HT1080 (cell line): ENCODE measurements at regions not wholly inside any gene's neighbourhood (a gene's known extent, or its start where the extent isn't known, plus 50 kb on each side); places are given as distances from the start of the nearest gene placed in this dataset.
A peak's percentile ranks its signal among the peaks of the same experiment; 100 is the strongest.
"Not testable (repeated sequence)": the region's sequence is repeated elsewhere in the genome, so short reads cannot be mapped to it uniquely, and the experiment has no call there.

Experiments
- DNase-seq: peaks from one replicate; pipeline ENCODE4 v3.0.0-alpha.2; 2015; ENCODE audit warnings: low read depth

DNA sequence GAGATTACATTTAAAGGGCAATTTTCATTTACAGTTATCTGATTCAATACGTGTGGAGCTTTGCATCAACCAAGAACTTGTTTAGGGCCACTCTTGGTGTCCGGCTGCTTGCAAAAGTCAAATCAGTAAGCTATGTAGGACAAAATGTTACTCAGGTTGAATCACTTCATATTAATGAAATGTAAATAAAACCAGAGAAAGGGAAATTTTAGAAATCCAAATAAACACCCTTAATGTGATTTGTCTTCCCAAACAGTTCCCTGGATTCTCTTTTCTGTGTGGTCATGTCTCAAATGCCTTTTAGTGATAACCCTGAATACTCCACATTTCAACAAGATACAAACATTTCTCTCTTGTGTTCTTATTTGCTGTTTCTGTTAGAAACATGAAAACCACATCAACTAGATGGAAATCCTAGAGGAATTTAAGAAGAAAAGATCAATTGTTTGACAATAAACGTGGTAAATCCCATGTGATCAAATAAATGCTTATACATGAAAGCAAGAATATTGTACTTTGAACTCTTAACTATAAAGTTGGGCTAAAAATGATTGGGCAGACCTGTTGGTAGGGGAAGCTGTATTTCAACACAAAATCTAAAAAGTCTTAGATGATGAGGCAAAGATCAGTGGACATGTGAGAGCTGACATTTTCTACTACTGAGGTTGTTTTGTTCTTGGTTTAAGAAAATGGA is 101.3 kb downstream of the CDC42EP3 start:
- DNase-seq = no peak

DNA sequence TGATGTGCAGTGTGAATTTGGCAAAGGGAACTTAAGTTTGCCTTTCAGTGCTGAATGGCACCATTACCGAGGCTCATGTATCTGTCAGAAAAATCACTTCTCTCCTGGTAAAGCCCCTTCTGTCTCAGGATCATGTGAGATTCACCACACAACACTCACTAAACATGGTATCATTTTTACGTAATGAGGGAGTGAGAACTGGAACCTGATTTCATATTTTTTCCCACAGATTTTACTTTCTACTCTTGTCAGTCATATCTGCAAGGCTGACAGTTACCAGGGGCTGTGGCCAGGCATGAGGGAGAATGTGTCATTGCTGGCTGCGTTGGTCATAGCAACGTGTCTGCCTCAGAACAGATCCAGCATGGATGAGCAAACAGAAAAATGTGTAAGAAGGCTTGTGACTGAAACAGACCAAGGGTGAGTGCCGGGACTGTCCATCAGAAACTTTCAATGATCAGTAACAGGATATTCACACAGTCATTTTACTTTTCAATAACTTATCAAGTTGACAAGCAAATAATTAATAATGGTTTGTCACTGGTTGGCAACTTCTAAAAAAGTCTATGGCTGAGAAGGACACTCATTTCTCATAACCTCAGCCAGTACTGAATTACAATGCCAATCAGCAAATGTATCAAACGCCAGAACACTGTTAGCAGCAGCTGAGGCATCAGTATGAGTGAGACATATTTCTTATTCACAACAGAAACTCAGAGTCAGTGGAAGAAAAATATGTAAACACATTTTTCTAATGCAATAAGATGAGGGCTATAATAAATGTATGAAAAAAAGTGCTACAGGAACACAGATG is 100.5 kb downstream of the CDC42EP3 start:
- peak; percentile 89 for DNase-seq

DNA sequence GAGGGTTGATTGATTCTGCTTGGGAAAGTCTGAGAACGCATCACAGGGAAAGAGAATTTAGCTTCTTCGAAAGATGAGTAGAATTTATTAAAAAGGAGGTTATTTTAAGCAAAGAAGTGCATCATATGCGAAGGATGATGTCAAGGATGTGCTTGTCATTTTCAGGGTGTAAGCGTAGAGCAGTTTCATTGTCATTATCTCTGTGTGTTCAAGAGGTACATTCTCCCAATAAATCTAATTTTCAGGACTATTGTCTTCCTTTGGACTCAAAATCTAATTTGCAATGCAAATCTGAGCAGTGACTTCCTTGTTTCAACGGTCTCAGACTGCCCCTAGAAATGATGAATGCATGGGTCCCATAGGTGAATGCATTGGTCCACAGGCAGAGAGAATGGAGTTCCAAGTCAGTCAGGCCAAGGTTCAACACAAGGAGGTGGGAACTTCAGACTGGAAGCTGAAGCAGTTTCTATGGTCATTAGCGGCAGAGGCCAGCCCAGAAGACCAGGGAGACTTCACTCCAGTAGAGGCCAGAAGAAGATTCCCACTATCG is 99.8 kb downstream of the CDC42EP3 start:
- no peak for DNase-seq

DNA sequence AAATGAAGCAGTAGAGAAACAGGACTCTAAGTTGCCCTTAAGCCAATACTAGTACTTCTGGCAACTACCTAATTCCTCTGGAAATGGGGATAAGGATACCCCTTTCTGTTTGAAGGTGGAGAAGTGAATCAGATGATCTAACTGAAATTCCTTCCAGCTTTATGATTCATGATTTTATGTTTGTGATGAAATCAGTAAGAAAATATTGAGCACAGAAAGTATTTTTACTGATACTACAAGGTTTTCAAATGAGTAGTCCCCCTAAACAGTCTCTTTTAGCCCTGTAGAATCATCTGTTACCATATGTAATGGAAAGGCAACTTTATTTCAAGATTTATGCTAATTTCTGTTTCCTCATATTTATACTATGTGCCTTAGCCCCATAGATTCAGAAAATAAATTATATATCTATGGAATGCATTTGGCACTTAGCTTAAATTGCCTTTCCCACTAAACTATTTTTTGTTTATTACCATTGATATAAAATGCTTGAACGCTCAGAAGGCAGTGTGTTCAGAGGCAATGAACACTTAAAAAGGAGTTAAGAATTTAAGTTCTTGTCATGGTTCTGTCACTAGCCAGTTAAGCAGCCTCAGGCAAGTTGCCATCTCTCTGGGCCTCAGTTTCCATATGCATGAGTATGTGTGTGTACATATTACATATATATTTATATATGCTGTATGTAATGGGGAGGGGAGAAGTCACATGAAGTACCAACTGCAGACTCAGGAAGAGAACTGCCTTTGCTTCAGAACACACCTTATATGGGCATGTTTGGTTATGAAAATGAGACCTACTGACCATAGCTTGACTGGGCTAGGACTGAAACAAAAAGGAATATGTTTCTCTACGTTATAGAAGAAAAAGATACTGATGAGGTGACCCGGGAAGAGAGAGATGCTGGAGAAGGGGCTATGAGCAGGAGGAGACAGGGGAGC is 97.7 kb downstream of the CDC42EP3 start:
- DNase-seq = no peak

DNA sequence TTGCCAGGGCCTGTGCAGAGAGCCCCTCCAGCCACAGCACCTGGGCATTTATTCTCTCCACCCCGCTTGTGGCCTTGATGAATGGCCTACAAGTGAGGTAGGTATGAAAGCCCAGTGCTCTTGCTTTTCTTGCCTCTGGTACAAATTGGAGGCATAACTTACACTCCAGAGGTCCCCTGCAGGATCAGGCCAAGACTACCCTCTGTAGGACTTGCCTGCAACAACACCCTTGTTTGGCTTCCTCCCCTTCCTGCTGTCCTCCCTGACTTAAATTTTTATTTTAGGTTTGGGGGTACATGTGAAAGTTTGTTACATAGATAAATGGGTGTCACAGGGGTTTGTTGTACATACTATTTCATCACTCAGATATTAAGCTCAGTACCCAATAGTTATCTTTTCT is 95.7 kb downstream of the CDC42EP3 start:
- no peak for DNase-seq

DNA sequence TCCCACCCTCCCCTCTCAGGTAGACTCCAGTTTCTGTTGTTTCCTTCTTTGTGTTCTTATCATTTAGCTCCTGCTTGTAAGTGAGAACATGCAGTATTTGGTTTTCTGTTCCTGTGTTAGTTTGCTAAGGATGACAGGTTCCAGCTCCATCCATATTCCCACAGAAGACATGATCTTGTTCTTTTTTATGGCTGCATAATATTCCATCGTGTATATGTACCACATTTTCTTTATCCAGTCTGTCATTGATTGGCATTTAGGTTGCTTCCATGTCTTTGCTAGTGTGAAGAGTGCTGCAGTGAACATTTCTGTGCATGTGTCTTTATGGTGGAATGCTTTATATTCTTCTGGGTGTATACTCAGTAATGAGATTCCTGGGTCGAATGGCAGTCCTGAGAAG is 95.2 kb downstream of the CDC42EP3 start:
- DNase-seq = not testable (repeated sequence)

DNA sequence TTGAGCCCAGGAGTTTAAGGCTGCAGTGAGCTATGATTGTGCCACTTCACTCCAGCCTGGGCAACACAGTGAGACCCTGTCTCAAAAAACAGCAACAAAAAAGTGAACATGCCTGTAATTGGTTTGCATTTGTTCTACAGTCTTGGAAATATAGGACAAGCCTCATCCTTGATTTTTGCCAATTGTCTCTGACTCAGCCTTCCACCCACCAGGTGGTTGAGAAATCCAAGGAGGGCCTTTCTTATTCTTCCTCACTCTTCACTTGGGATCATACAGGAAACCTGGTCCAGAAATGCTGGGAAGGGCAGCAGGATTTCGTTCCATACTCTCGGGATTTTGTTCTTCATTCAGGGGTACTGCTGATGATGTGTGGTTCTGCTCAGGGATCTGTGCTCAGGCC is 94.6 kb downstream of the CDC42EP3 start:
- DNase-seq = no peak

DNA sequence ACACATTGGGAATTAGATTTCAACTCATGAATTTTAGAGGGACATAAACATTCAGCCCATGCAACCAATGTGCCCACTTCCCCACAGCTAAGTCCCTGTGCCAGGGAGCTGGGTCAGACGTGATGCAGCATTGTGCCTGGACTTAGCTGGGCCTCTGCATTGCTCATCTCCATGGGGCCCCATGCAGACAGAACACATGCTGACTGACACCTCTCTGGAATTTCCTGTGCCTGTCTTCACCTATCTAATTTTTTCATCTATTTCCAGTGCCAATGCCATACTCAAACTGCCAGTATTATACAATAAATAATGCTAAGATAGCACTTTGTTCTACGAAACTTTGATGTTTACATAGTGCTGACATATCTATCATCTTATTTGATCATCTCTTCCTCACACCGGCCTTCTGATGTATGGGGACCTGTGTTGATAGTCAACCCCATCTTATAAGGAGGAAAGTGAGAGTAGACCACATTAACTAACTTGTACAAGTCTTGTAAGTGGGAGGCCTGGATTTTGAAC is 92.2 kb downstream of the CDC42EP3 start:
- DNase-seq = no peak

DNA sequence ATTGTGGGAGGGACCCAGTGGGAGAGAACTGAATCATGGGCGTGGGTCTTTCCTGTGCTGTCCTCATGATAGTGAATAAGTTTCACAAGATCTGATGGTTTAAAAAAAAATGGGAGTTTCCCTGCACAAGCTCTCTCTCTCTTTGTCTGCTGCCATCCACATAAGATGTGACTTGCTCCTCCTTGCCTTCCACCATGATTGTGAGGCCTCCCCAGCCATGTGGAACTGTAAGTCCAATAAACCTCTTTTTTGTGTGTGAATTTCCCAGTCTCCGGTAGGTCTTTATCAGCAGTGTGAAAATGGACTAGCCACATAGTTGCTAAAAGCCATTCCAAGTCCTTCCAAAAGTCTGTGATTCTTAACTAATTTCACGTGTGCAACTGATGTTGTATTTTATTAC is 91.5 kb downstream of the CDC42EP3 start:
- not testable (repeated sequence) for DNase-seq

DNA sequence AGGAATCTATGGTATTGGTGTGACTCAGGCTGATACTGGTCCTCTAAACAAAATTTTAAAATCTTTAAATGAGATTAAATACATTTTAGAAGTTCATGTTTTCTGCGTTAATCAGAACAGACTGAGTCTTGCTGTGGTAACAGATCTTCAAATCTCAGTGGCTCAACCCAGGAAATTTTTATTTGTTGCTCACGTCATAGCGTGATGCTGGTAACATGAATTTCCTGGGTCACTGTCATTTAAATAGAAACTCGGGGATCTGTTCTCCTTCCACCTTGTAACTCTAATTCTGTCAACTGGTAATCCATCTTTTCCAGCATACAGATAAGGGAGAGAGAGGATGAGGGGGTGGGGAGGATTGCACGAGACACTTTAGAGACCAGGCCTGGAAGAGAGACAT is 90.0 kb downstream of the CDC42EP3 start:
- no peak for DNase-seq

DNA sequence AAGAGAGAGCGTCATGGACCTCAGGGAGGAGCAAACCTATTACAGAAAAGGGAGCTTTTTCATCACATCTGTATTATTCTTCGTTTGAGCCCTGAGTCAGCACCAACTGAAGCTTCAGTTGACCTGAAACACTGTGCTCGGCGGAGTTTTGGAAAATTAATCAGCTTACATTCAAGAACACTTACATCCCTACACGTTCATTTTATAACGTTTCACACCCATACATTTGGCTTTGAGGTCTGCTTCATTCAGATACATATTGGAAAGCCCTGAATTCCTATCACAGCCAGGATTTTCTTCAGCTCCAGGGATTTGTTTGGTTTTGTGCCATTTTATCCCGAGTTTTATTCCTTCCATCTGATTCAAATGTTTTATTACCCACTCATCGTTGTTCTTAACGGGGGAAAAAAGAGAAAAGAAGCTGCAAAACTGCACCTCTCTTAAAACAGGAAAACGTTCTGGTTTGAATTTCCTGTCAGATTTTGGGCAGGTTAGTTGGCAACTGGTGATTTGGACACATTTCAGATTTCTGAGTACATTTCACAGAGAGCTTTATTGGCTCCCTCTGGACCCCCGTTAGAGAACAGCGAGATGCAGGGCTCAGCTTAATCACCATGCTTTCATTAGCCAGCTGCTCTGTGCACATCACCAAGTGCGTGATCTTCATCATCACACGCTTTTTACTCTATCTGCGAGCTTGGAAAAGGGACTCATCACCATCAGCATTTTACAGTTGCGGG is 88.8 kb downstream of the CDC42EP3 start:
- no peak for DNase-seq

DNA sequence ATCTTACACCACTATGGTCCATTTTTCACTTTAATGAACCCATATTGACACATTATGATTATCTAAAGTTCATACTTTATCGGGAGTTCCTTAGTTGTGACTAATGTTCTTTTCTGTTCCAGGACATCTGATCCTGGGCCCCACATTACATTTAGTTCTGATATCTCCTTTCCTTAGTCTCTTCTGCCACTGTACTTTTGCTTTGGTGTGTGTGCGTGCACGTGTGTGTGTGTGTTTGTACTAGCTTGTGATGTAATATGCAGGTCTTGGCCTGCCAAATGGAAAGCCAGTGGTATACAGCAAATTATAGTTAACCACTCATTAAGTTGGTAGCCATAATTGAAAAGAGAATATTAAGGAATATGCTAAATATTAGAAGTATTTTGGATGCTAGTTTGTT is 88.0 kb downstream of the CDC42EP3 start:
- DNase-seq = no peak

DNA sequence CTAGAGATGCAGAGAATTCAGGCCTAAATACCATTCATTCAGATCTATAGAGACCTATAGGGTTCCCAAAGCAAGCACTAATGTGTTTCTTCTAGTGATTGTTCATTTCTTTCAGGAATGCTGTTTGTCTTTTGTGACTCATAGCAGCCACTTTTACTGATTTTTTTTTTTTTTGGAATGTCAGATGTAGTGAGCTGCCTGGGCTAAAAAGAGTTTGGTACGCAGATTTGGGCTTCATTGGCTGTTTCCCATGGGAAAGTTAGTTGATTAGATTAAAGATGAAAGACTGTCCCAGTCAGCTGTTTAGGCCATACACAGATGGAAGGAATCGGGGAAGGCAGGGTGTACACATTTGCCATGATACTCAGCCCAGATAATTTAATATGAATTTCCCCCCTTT is 87.6 kb downstream of the CDC42EP3 start:
- peak; percentile 80 for DNase-seq

DNA sequence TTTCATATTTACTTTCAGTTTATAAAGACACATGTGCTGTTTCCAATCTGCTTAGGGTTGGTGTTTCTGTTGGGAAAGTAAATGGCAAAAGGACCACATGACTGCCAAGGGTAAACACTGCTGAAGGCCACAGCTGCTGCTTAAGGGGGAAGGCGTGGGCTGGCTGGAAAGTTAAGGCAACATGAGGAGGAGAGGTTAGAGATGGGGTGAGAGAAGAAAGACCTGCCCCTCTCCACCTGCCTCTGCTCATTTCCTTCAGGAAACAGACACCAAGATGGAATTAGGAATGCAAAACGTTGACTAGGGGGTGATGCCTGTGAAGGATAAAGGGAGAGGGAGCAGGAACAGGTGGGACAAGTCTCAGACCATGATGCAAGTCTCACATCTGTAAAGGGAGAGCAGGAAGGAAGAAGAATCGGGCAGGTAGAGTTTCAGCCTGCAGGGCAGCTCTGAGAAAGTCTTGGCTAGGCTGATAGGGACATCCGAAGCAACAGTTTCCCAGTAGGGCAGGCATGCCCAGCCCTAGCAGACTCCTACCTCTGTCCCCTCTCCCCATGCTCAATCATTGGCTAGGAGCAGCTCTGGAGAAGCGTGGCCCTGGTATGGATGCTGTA is 86.0 kb downstream of the CDC42EP3 start:
- DNase-seq = no peak

DNA sequence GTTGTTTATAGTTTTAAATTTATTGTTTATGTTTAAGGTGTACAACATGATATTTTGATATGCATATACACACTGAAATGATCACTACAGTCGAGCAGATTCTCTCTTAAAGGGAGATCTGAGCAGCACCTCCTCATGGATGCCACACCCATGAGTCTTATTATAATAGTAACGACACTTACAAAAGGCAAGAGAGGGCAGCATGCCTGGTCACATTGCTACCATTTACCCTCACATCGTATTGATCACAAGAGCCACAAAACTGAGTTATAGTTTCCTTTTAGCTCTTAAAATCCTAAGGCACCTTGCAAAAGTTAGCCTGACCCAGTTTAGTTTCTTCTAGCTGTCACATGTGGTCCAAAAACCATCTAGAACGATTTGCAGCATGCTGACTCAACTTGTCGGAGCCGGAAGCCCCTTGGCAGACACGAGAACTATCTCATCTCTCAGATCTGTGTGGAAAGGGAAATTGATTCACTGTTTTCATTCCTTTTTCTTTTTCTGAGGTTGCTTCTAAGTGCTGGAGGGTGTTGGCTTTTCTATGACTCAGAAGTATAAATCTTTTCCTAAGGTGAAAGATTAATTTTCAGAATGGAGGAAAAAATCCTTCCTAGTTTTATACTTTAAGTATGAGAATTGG is 85.3 kb downstream of the CDC42EP3 start:
- DNase-seq = peak; percentile 97

DNA sequence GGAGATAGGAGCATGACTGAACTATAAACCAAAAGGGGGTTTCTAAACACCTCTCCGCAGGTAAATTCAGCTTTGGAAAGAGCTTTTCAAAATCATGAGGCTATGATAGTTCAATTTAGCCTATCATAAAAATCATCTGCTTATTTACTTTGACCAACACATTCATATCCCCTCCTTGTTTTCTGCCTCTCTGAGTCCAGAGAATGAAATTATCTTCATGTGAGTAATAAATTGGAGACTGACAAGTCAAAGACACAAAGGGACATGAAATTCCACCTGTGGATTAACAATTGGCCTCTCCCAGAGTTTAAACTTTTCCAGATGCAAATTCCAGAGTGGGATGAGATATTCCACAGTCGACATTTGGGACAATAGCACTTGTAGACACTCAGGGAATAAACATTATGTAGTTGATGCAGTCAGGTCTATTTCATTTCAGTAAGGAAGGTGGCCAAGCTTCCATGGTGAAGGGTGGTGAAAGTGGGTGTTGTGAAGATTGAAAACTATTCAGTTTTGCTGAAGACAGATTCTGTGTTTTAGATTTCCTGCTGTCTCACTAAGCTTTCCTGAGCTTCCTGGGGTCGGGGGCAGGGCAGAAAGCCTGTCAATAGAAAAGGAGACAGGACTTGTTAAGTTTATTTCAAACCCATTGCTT is 84.7 kb downstream of the CDC42EP3 start:
- peak; percentile 38 for DNase-seq

DNA sequence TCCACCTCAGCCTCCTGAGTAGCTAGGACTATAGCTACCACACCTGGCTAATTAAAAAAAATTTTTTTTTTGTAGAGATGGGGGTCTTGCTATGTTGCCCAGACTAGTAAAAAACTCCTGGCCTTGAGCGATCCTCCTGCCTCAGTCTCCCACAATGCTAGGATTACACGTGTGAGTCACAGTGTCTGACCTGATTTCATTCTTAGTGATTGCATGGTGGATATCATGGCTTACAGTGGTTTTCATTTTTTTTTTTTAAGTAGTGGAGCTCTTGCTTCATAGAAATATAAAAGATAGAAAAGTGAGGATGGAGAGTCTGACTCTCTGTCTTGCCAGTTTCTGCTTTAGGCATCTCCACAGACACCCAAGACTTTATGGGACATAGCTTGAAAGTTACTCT is 83.6 kb downstream of the CDC42EP3 start:
- no peak for DNase-seq

DNA sequence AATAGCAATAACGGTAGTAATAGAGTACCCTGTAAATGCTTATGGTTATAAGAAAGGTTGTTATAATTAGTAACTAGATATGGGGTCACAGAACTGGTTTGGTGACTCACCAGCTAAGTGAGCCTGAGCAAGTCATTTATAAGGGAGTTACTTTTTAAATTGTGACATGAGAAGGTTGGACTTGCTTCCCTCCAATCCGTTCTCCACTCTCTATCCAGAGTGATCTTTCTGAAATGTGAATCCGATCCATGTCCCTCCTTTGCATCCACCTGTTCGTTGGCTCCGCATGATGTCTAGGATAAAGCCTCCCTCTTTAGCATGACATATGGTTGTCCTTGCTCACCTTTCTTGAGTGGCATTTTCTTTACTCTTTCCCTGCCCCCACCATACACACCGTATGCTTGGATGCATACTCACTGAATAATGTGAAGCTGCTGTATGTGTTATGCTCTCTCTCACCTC is 83.1 kb downstream of the CDC42EP3 start:
- DNase-seq = peak; percentile 50

DNA sequence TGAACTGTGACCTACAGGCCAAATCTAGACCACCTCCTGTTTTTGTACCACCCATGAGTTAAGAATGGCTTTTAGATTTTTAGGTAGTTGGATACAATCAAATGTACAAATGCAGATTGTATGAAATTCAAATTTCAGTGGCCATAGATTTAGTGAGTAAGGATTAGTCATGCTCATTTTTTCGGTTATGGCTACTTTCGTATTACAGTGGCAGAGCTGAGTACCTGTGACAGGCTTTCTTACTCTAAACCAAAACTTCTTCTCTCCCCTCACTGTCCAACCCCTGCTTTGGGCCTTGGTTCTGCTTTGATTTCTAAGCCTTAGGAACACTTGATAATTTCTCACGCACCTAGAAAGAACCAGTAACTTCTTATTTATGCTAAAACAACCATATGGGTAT is 82.1 kb downstream of the CDC42EP3 start:
- peak; percentile 59 for DNase-seq
